ENCODE measurements at regions not wholly inside any gene's neighbourhood (a gene's known extent, or its start where the extent isn't known, plus 50 kb on each side); places are given as distances from the start of the nearest gene placed in this dataset.

DNA sequence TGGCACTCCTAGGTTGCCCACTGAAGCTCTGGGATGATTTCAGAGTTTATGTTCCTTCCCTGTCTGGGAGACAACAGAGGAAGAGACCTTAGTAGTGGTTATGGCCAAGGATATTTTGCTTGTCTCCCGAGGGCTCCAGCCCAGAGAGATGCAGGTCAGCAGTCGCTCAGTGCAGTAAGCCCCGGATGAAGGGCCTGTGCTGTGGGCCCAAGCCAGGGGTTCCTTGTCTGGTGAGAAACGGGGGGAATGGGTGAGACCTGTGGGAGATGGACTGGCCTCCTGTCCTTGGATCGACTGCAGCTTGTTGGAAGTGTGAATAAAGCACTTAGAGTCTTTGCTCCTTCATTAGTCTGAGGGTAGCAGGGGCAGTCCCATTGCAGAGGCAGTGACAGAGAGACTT lies 260.7 kb upstream of the RIOK2 start:
- TF ChIP-seq, protein P1, sequence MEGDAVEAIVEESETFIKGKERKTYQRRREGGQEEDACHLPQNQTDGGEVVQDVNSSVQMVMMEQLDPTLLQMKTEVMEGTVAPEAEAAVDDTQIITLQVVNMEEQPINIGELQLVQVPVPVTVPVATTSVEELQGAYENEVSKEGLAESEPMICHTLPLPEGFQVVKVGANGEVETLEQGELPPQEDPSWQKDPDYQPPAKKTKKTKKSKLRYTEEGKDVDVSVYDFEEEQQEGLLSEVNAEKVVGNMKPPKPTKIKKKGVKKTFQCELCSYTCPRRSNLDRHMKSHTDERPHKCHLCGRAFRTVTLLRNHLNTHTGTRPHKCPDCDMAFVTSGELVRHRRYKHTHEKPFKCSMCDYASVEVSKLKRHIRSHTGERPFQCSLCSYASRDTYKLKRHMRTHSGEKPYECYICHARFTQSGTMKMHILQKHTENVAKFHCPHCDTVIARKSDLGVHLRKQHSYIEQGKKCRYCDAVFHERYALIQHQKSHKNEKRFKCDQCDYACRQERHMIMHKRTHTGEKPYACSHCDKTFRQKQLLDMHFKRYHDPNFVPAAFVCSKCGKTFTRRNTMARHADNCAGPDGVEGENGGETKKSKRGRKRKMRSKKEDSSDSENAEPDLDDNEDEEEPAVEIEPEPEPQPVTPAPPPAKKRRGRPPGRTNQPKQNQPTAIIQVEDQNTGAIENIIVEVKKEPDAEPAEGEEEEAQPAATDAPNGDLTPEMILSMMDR (conservative IDR thresholded peaks at IDR 0.05; ENCODE audit: low read depth, low read length) = no peak
- no peak for TF ChIP-seq EZH2 (IDR thresholded peaks at IDR 0.05; ENCODE audit: borderline replicate concordance, low read depth, low read length, poor library complexity, severe bottlenecking)
